ENCODE measurements at regions not wholly inside any gene's neighbourhood (a gene's known extent, or its start where the extent isn't known, plus 50 kb on each side); places are given as distances from the start of the nearest gene placed in this dataset.

DNA sequence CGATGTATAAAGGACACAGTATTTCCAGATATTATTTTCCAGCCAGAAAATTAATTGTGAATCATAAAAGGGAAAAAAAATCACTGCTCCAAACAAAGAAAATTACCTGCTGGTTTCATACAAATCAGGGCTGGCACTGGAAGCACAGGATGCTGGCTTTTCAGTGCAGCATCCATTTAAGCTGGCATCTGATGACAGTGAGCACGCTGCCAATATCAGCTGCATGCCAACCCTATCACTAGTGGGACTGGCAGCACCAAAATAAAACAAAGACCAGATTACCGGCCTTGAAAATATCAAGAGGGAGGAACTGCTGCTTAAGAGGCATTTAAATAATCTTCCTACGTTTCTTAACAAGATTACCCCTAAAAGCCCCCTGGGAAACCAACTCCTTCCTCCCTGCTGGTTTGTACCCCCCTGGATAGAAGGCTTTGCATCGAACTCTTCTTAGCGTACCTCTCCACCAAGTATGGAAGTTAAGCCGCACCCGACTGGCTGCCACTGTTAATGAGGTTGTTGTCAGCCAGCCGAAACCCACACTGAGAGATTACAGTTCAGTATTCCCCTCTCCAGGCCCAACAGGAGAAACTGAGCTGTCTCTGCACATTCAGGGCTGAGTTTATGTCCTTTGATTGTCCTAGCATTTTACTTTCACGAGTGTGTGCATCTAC lies 257.8 kb downstream of the EFNB2 start:
- DNase-seq (peak; percentile 23 to 24), ATAC-seq (peak in 7 of 8 donors; percentile 55 to 97 (median 85))
- Histone ChIP-seq H3K4me3 (peak overlapping the region in 3 of 10 donors; percentile 7 to 16 (median 14)), H3K36me3 (no peaks in the 10 kb centered on the region), H3K4me1 (peaks cover 0 to 14% (median 0%) of the 10 kb centered on the region in 9 donors), H3K27me3 (no peaks in the 10 kb centered on the region), H3K27ac (peak overlapping the region in 4 of 10 donors; percentile 21 to 74 (median 47)), H3K9me3 (peaks cover 0 to 16% (median 6%) of the 10 kb centered on the region in 11 donors)
- no peak for TF ChIP-seq CTCF (IDR thresholded peaks at IDR 0.05)
- 42 to 60% methylated on average over 10 of the region's 10 CpGs for WGBS, 2 donors
- intact Hi-C loops (cut with DNase I) = no loop called here

DNA sequence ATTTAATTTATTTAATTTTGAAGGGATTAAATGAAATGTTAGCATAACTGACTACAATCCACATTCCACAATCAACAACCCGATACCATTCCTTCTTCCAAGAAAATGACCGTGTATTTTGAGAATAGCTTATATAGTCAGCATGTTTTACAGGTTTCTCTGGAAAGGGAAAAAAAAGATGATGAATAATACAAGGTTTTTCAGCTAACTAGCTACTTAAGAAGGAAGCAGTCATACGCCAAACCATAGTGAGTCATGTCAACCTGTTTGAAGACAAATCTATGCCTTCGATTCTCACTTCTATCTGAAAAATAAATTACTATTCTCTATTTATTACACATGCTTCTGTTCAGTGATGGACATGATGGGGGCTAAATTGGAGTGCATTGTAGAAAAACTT lies 258.6 kb downstream of the EFNB2 start:
- no peak for TF ChIP-seq CTCF (IDR thresholded peaks at IDR 0.05)
- H3K27me3 ChIP-seq = no peaks in the 10 kb centered on the region
- no peaks in the 10 kb centered on the region for H3K36me3 ChIP-seq
- intact Hi-C loops (cut with DNase I) = no loop called here
- peaks cover 0 to 9% (median 0%) of the 10 kb centered on the region in 11 donors for H3K9me3 ChIP-seq
- no peak overlapping the region for H3K4me3 ChIP-seq
- ATAC-seq (no peak), DNase-seq (no peak)
- no peak overlapping the region for H3K27ac ChIP-seq
- 93 to 97% methylated on average over 4 of the region's 4 CpGs for WGBS, 2 donors
- H3K4me1 ChIP-seq = peaks cover 0 to 14% (median 0%) of the 10 kb centered on the region in 9 donors

- 55 to 56% methylated on average over 4 of the region's 4 CpGs for WGBS, 2 donors
- Histone ChIP-seq H3K9me3 (no peaks in the 10 kb centered on the region), H3K27me3 (no peaks in the 10 kb centered on the region), H3K36me3 (no peaks in the 10 kb centered on the region), H3K4me3 (no peak overlapping the region), H3K27ac (no peak overlapping the region), H3K4me1 (peaks cover 0 to 14% (median 0%) of the 10 kb centered on the region in 9 donors)
- TF ChIP-seq CTCF (IDR thresholded peaks at IDR 0.05) = no peak
- DNase-seq (no peak), ATAC-seq (no peak)
- intact Hi-C loops (cut with DNase I) = no loop called here
Measured at GRCh38 chr13:106275446-106276032, 259.9 kb downstream of the EFNB2 start.

DNA sequence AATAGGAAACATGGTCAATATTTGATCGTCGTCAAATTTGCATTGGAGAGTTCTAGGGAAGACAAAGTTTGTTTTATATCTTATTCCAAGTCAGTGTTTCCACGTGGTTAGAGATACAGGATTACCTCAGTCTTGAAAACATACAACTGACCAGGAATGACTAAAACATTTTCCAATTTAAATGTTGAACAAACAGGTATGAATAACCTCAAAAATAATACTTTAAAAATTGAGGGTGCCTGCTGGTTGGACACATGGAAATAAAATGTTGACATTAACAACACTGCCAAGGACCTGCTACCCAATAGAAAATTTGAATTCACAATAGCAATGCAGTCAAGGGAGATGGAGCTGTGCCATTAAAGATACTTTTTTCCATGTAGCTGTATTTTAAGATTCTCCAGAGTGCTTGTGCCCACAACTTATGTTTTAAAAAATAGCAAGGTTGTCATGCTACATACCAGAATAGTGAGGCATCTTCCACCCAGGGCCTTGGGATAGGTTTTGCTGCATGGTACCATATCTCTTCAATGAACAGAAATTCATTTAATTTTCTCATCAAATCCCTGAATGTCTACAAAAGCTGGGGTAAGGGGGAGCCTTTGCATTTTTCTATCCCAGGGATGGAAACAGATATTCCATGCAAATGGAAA lies 260.8 kb downstream of the EFNB2 start:
- intact Hi-C loops (cut with DNase I) = no loop called here
- Histone ChIP-seq H3K4me1 (peaks cover 0 to 14% (median 0%) of the 10 kb centered on the region in 9 donors), H3K4me3 (no peak overlapping the region), H3K27ac (no peak overlapping the region), H3K36me3 (no peaks in the 10 kb centered on the region), H3K9me3 (no peaks in the 10 kb centered on the region), H3K27me3 (no peaks in the 10 kb centered on the region)
- TF ChIP-seq CTCF (IDR thresholded peaks at IDR 0.05) = no peak
- ATAC-seq (no peak), DNase-seq (no peak)
- WGBS, 2 donors = 83 to 88% methylated on average over 3 of the region's 3 CpGs
